Lower lobe of right lung (tissue), 2 donors: ENCODE measurements at regions not wholly inside any gene's neighbourhood (a gene's known extent, or its start where the extent isn't known, plus 50 kb on each side); places are given as distances from the start of the nearest gene placed in this dataset.

Source experiments
- ATAC-seq, 2 donors: fragments of 200-7000 bp; cut with Tn5 transposase; one replicate each; pipeline ENCODE4 v1.9.1; 2020 to 2022; ENCODE audit warnings: mild to moderate bottlenecking in 2 of 2, moderate library complexity in 2 of 2
- DNase-seq: peaks from one replicate; pipeline ENCODE4 v3.0.0-alpha.2; 2020
- H3K27ac ChIP-seq: fragments of 200-600 bp; one replicate; pipeline ENCODE4 v1.8.0; 2022
- H3K27me3 ChIP-seq: fragments of 200-600 bp; one replicate; pipeline ENCODE4 v1.8.0; 2022; ENCODE audit warnings: low read depth
- H3K36me3 ChIP-seq: fragments of 200-600 bp; one replicate; pipeline ENCODE4 v1.8.0; 2022; ENCODE audit warnings: mild to moderate bottlenecking
- H3K4me1 ChIP-seq: fragments of 200-600 bp; one replicate; pipeline ENCODE4 v1.8.0; 2022
- H3K4me3 ChIP-seq: fragments of 200-600 bp; one replicate; pipeline ENCODE4 v1.8.0; 2022; ENCODE audit warnings: mild to moderate bottlenecking
- H3K9me3 ChIP-seq: fragments of 200-600 bp; one replicate; pipeline ENCODE4 v1.8.0; 2022
- intact Hi-C: fragments of 100-400 bp; cut with DNase I; formaldehyde crosslinking; loops from one replicate; pipeline ENCODE4 v1.11.0; 2022
- TF ChIP-seq, protein P1 (sequence below): fragments of 200-600 bp; IDR thresholded peaks from one replicate; pipeline ENCODE4 v1.8.0; 2022; ENCODE audit warnings: antibody characterized with exemption, mild to moderate bottlenecking
- donor health status: DM: no; HTN: yes; CAD: no; lungs with severe emphysema.

DNA sequence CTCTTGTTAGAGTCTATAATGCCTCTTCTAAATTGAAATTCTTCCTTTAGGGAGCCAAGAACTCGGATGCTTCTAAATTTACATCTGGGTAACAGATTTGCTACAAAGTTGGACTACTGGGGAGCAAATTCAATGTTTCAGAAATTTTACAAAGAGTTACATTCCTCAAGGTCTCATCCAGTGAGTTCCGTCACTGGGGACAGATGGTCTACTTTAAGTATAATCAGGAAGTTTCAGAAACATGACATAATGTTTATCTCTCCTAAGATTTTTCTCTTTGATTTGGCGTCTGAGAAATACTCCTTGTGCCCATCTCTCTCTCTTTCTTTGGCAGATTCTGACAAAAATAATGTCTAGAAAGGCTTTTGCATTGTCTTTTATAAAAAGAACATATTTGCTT lies 81.5 kb upstream of the MBNL2 start:
- DNase-seq, result no peak
- H3K4me1 ChIP-seq, result peaks cover 19% of the 10 kb centered on the region
- intact Hi-C loops, result no loop called here
- no peaks in the 10 kb centered on the region for H3K27me3 ChIP-seq
- H3K9me3 ChIP-seq, result no peaks in the 10 kb centered on the region
- H3K27ac ChIP-seq, result peak overlapping the region; percentile 39
- ATAC-seq, result no peak
- no peaks in the 10 kb centered on the region for H3K36me3 ChIP-seq
- H3K4me3 ChIP-seq, result no peak overlapping the region
- TF ChIP-seq, protein P1, sequence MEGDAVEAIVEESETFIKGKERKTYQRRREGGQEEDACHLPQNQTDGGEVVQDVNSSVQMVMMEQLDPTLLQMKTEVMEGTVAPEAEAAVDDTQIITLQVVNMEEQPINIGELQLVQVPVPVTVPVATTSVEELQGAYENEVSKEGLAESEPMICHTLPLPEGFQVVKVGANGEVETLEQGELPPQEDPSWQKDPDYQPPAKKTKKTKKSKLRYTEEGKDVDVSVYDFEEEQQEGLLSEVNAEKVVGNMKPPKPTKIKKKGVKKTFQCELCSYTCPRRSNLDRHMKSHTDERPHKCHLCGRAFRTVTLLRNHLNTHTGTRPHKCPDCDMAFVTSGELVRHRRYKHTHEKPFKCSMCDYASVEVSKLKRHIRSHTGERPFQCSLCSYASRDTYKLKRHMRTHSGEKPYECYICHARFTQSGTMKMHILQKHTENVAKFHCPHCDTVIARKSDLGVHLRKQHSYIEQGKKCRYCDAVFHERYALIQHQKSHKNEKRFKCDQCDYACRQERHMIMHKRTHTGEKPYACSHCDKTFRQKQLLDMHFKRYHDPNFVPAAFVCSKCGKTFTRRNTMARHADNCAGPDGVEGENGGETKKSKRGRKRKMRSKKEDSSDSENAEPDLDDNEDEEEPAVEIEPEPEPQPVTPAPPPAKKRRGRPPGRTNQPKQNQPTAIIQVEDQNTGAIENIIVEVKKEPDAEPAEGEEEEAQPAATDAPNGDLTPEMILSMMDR, result no peak

DNA sequence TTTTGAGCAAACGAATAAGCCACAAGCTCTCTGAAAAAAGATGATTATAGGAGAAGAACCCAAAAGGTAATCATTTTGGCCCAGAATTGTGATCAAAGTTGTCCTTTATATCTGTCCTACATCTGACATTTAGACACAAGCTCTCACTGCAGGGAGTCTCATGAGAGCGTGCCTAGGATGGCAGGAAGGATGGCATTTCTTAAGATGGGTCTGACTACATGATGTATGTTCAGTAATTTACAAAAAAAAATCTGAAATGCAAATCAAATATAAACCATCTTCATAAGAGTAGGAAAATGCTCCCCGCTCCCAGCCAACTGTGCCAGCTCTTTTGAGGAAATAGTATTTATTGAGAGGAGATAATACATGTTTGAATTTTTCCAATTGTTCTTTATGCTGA lies 81.0 kb upstream of the MBNL2 start:
- Histone ChIP-seq H3K36me3 (no peaks in the 10 kb centered on the region), H3K27me3 (no peaks in the 10 kb centered on the region), H3K4me3 (no peak overlapping the region), H3K27ac (peak overlapping the region; percentile 39), H3K4me1 (peaks cover 19% of the 10 kb centered on the region), H3K9me3 (no peaks in the 10 kb centered on the region)
- ATAC-seq, result no peak
- TF ChIP-seq, protein P1, result no peak
- intact Hi-C loops, result no loop called here
- DNase-seq, result no peak

DNA sequence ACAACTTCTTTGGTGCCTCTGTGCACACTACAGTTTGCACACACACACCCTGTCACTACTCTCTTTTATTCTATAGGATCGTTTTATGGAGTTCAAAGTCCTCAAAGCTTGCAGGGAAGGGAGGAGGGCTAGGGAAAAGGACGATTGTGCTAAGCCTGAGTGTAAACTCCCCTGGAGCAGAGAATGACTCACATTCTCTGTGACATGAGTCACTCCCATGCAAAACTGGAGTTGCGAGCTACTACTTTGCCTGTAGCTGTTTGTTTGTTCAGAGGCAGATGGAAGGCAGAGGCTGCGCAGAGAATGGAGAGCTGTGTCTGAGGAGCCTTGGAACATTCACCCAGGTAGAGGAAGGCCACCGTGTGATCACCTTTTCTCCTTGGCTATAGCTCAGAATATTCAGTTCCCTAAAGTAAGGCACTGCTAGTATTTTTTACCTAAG lies 80.5 kb upstream of the MBNL2 start:
- Histone ChIP-seq H3K4me1 (peaks cover 19% of the 10 kb centered on the region), H3K36me3 (no peaks in the 10 kb centered on the region), H3K4me3 (peak overlapping the region; percentile 31), H3K27me3 (no peaks in the 10 kb centered on the region), H3K27ac (peak overlapping the region; percentile 39), H3K9me3 (no peaks in the 10 kb centered on the region)
- intact Hi-C loops, result no loop called here
- DNase-seq (no peak), ATAC-seq (peak; percentile 91 to 97)
- TF ChIP-seq, protein P1, result no peak

DNA sequence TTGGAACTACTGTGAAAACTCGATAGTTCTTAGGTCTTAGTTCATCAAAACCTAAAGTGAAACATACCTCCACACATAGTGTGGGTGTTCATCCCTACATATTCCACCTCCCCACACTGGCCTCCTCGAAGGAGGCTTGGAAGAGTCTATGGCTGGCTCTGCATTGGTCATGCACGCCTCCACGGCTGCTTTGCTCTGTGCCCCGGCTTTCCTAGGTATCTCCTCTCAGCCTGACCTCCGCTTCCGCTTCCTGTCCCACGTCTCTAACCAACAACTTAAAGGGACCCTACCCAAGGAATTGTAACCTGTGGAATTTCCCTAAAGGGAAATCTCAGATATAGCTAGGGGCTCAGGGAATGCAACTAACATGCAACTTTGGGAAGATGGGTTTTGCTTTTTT lies 79.7 kb upstream of the MBNL2 start:
- no peaks in the 10 kb centered on the region for H3K36me3 ChIP-seq
- DNase-seq, result no peak
- no peaks in the 10 kb centered on the region for H3K9me3 ChIP-seq
- peak overlapping the region; percentile 39 for H3K27ac ChIP-seq
- H3K4me1 ChIP-seq, result peaks cover 19% of the 10 kb centered on the region
- peak overlapping the region; percentile 31 for H3K4me3 ChIP-seq
- ATAC-seq, result peak in 1 of 2 donors; percentile 21
- TF ChIP-seq, protein P1, result no peak
- no peaks in the 10 kb centered on the region for H3K27me3 ChIP-seq
- intact Hi-C loops, result no loop called here

DNA sequence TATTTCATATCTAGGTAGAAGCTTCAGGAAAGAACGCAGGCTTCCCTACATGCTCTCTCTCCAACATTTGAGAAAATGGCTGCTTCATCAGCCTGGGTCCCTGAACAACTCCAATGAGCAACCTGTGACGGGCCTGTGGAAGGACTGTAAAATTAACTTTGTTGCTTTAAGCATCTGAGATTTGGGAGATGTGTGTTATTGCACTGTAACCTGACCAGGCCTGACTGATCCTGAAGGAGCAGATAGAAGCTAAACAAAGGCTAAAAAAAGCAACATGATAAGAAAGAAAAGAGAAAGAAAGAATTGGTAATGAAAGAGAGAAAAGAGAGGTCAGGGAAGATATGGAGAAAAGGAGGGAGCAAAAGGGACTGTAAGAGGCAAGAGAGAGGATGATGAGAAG lies 77.1 kb upstream of the MBNL2 start:
- H3K4me3 ChIP-seq, result no peak overlapping the region
- no peak for ATAC-seq

More for the DNA sequence above, 77.1 kb upstream of the MBNL2 start:
- Histone ChIP-seq H3K36me3 (no peaks in the 10 kb centered on the region), H3K27ac (no peak overlapping the region), H3K9me3 (no peaks in the 10 kb centered on the region), H3K27me3 (no peaks in the 10 kb centered on the region), H3K4me1 (peaks cover 19% of the 10 kb centered on the region)
- intact Hi-C loops, result no loop called here
- no peak for DNase-seq
- TF ChIP-seq, protein P1, result no peak
